SJSA1 (cell line): ENCODE measurements at regions not wholly inside any gene's neighbourhood (a gene's known extent, or its start where the extent isn't known, plus 50 kb on each side); places are given as distances from the start of the nearest gene placed in this dataset.

Source experiments
- DNase-seq, 2 experiments: peaks; one replicate each; pipeline ENCODE4 v3.0.0-alpha.2; 2015 to 2020; ENCODE audit warnings: low spot score in 2 of 2, low read depth in 1 of 2
- H3K27ac ChIP-seq: fragments of 250-450 bp; sonication (Bioruptor Pico); 2 replicates; pipeline ENCODE4 v1.5.1; 2020; ENCODE audit warnings: mild to moderate bottlenecking, moderate library complexity
- H3K27me3 ChIP-seq: fragments of 250-450 bp; sonication (Bioruptor Pico); replicated peaks from 2 replicates; pipeline ENCODE4 v1.5.1; 2020; ENCODE audit warnings: mild to moderate bottlenecking, moderate library complexity
- H3K36me3 ChIP-seq: fragments of 250-450 bp; sonication (Bioruptor Pico); 2 replicates; pipeline ENCODE4 v1.5.1; 2020; ENCODE audit warnings: mild to moderate bottlenecking
- H3K4me1 ChIP-seq: fragments of 250-450 bp; sonication (Bioruptor Pico); replicated peaks from 2 replicates; pipeline ENCODE4 v1.6.1; 2021; ENCODE audit warnings: mild to moderate bottlenecking
- H3K4me3 ChIP-seq: fragments of 250-450 bp; sonication (Bioruptor Pico); 2 replicates; pipeline ENCODE4 v1.5.1; 2020; ENCODE audit warnings: mild to moderate bottlenecking
- H3K9me3 ChIP-seq: fragments of 250-450 bp; sonication (Bioruptor Pico); replicated peaks from 2 replicates; pipeline ENCODE4 v1.5.1; 2020; ENCODE audit warnings: mild to moderate bottlenecking

DNA sequence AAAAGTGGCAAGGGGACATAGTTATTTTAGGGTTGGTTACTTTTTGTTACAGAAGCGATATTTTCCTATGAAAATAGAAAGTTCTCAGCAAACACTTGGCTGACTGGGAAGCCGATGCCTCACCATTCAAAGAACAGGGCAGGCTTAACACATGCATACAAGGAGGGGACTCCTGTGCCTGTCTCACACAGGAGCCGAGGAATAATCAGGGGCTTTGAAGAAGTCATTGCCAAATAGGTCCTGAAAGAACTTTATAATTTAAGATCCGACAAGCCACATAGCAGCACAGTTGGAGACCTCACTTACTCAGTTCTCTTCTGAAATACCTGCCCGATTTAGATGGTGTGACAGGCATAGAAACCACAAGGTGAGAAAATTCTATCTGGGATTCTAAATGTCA, 389.8 kb downstream of the EMP1 start:
- Histone ChIP-seq H3K36me3 (no peaks in the 10 kb centered on the region), H3K27me3 (peaks cover 4% of the 10 kb centered on the region), H3K27ac (no peak overlapping the region), H3K4me3 (no peak overlapping the region), H3K4me1 (no peaks in the 10 kb centered on the region), H3K9me3 (no peaks in the 10 kb centered on the region)
- DNase-seq: no peak

DNA sequence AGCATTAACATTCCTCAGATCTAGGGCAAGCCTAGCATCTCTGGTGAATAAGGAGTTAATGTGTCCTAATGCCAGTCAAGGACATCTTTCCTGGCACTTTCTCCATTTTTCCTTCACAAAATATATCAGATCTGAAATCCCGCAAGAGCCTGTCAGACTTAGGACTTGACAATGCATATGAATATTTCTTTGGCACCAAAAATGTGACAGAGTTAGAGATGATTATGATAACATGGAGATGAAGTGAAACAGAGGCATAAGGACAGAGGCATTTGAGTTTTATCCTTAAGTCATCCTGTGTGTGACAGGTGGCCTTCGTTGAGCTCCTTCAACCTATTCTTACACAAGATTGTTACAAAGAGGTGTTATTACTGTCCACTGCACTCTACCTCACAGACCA, 388.0 kb downstream of the EMP1 start:
- Histone ChIP-seq H3K27ac (no peak overlapping the region), H3K36me3 (no peaks in the 10 kb centered on the region), H3K27me3 (peaks cover 4% of the 10 kb centered on the region), H3K9me3 (no peaks in the 10 kb centered on the region), H3K4me3 (no peak overlapping the region), H3K4me1 (no peaks in the 10 kb centered on the region)
- DNase-seq: no peak

DNA sequence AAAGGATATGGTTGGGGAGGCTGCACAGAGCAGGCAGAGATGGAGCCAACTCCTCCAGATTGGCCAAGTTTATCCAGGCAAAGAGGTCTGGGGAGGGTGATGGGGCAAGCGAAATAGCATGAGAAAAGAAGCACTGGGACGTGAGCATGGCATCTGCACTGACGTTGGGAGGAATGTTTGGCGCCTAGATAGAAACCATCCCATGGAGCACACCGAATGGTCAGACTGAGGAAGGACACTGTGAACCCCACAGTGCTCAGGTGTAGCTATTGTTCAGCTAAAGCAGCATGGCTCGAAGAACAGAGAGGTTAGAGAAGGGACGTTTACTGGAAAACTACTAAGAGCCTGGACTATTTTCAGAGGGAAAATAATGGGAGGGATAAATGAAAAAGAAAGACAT, 387.1 kb downstream of the EMP1 start:
- H3K27me3 ChIP-seq: peaks cover 4% of the 10 kb centered on the region
- no peak for DNase-seq

DNA sequence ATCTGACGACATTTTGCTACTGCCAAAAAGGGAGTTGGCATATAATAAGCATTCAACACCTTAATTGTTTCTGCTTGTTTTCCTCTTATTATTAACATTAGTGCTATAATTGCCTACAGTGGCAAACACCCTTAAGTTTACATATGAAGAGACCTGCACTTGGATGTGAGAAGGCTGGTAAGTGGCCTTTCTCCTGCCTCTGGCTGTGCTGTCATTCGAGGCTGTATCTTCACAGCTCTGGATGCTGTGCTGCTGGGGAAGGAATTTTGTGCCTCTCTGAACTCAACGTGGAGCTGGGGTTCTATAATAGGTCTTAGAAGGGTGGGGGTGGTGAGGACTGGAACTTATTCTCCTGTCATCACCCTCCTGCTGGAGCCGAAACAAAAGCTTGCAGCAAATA, 385.9 kb downstream of the EMP1 start:
- peaks cover 3% of the 10 kb centered on the region for H3K27me3 ChIP-seq
- H3K36me3 ChIP-seq: no peaks in the 10 kb centered on the region
- H3K27ac ChIP-seq: no peak overlapping the region
- no peaks in the 10 kb centered on the region for H3K9me3 ChIP-seq
- DNase-seq: no peak
- no peaks in the 10 kb centered on the region for H3K4me1 ChIP-seq
- H3K4me3 ChIP-seq: no peak overlapping the region

More for the DNA sequence above, 387.1 kb downstream of the EMP1 start:
- Histone ChIP-seq H3K4me3 (no peak overlapping the region), H3K4me1 (no peaks in the 10 kb centered on the region), H3K9me3 (no peaks in the 10 kb centered on the region), H3K27ac (no peak overlapping the region), H3K36me3 (no peaks in the 10 kb centered on the region)

DNA sequence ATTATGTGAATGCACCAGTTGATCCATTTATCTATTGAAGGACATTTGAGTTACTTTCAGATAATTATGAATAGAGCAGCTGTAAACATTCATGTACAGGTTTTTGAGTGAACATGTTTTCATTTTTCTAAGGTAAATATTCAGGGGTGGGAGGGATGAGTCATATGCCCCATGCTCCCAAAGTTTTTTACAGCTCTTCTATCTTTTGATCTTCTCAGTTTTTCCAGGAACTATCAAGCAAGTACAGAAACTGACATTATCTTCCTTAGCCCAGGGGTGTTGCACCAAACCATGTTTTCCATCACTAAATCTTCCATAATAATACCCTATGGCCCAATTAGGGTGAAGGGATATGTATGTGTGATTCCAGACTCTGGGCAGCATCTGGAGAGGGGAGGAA, 384.5 kb downstream of the EMP1 start:
- Histone ChIP-seq H3K4me3 (no peak overlapping the region), H3K9me3 (no peaks in the 10 kb centered on the region), H3K27me3 (peaks cover 3% of the 10 kb centered on the region; the same call in 1 of the 2 replicates), H3K27ac (no peak overlapping the region), H3K36me3 (no peaks in the 10 kb centered on the region), H3K4me1 (no peaks in the 10 kb centered on the region)
- no peak for DNase-seq

DNA sequence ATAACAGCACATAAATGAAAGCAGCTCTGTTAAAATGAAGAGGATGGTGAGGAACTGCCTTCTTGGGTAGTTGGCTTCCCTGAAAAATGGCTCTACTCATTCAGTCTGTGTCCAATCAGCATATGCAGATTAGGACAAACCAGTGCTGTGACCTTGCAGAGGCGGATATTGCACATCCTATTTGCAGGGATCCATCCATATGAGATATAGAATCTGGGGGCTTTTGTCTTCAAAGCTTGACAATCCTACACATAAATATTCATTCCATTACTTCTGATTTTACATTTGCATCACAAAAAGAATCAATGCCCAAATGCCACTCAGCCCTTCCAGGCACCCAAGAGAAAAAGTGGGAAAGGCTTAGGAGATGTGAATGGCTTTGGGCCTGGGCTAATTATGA, 383.7 kb downstream of the EMP1 start:
- Histone ChIP-seq H3K4me1 (no peaks in the 10 kb centered on the region), H3K27ac (no peak overlapping the region), H3K27me3 (peaks cover 3% of the 10 kb centered on the region; the same call in 1 of the 2 replicates), H3K4me3 (no peak overlapping the region), H3K9me3 (no peaks in the 10 kb centered on the region), H3K36me3 (no peaks in the 10 kb centered on the region)
- no peak for DNase-seq

DNA sequence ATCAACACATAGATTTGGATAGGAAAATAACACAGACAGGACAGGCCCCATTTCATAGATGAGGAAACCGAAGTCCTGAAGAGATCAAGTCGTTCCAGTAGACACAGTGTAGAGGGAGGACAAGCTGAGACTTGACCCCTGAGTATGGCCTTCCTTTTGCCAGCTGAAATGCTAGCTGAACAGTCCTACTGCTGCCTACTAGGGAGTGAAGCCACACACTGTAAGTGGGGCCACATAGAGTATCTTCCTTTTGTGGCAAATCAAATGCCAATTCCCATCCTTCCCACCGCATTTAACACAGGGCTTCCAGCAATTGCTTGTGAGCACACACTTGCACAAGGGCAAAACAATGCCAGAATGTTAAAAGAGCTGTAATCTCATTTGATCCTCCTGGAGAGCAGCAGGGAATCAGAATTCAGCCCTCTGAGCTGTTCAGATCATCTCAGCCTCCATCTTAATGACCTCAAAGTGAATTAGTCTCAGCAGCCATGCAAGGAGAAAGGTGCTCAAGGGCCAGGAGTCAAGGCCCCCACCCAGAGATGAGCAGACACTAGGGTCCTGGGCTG, 380.5 kb downstream of the EMP1 start:
- Histone ChIP-seq H3K4me1 (no peaks in the 10 kb centered on the region), H3K9me3 (no peaks in the 10 kb centered on the region), H3K4me3 (no peak overlapping the region), H3K27ac (no peak overlapping the region), H3K27me3 (0 out of 2 replicates have a peak, but pooled peaks cover 3% of the 10 kb centered on the region), H3K36me3 (no peaks in the 10 kb centered on the region)
- DNase-seq: no peak

DNA sequence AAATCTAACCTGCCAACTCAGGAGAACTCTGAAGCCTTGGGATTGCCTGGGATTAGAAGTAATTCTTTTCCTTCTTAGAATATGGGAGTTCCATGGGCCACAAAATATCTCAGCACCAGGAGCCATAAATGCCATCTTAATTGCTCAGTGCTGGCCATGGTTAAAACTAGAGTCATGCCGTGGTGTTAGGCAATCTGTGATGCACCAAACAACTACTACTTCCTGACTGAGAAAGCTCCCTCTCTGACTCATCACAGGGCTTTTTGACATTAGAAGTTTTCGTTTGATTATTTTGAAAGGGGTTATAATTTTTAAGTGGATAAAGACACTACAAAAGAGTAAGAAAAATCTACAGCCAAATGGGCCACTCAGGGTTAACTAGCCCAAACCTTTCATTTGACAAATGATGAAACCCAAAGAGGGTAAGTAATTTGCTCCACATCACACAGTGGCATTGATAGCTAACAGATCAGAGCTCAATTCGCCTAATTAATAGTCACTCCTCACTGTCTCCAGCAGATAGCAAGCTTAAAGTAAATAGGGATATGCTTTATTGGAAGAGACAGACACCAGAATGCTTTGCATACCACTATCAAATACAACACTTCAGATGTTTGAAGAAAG, 377.3 kb downstream of the EMP1 start:
- DNase-seq: no peak
- H3K27ac ChIP-seq: no peak overlapping the region

DNA sequence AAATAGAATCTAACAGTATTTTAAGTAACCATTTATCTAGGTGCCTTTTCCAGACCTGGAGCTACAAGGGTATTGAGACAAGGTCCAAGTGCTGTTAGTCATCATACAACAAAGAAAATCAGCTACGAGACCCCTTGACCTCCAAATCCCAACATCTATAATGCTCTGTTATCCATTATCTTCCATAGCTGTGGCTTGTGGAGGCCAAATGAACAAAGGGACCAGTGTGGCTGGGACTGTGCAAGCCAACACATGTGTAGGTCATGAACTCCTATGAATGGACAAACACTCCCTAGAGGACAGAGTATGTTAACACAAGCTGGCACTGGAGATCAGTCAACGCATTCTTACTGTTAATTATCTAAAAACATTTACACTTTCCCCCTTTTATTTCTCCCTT, 374.5 kb downstream of the EMP1 start:
- Histone ChIP-seq H3K4me1 (no peaks in the 10 kb centered on the region), H3K9me3 (no peaks in the 10 kb centered on the region), H3K27me3 (no peaks in the 10 kb centered on the region), H3K4me3 (no peak overlapping the region), H3K27ac (no peak overlapping the region), H3K36me3 (no peaks in the 10 kb centered on the region)
- DNase-seq: no peak

More for the DNA sequence above, 377.3 kb downstream of the EMP1 start:
- H3K27me3 ChIP-seq: 0 out of 2 replicates have a peak, but pooled peaks cover 3% of the 10 kb centered on the region
- no peaks in the 10 kb centered on the region for H3K9me3 ChIP-seq
- H3K4me1 ChIP-seq: no peaks in the 10 kb centered on the region
- H3K4me3 ChIP-seq: no peak overlapping the region
- no peaks in the 10 kb centered on the region for H3K36me3 ChIP-seq

DNA sequence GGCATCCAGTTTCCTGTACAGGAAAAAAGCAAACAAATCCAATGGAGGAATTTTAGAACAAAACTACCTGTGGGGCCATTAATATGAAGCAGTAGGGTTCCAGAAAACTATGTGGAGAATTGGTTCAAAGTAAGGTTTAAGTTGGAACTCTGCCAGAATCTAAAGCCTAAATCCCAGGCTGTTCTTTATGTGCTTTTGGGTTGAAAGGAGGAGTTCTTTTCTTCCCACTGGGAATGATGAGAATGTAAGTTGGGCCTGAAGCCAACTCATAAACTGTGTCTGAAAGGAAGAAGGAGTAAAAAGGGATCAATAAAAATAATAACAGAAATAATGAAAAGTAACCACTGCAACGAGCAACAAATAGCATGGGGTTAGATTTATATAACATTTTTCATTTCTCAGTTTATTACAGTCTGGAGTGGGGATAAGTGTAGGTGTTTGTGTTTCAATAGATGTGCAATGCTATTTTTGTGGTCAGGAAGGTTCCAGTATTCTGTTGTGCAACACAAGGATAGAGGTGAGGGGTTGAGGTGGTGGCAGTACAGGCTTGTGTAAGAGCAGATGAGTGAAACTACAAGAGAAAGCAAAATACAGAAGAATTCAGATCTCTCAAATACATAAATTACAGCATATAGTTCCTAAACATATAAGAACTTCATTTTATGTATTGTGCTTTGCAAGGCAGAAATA, 373.6 kb downstream of the EMP1 start:
- no peaks in the 10 kb centered on the region for H3K9me3 ChIP-seq
- DNase-seq: no peak

DNA sequence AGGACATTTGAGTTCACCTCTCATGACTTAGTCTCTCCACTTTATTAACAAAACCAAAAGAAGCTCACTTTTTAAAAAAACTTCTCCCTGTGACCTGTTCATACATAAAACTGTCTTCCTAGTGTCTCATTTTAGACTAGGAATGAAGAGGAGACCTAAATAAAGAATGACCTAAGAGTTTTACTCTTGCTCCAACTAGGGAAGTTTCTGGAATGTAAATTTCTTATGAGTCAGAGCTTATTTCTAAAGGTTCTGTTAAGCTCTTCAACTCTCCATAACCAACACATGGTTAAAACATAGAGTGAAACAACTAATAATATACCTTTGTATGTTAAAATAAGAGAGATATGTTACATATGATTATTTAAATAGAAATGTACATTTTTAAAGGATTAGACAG, 369.8 kb downstream of the EMP1 start:
- H3K9me3 ChIP-seq: no peaks in the 10 kb centered on the region
- H3K4me1 ChIP-seq: no peaks in the 10 kb centered on the region
- H3K36me3 ChIP-seq: no peaks in the 10 kb centered on the region
- DNase-seq: no peak
- H3K4me3 ChIP-seq: no peak overlapping the region
- no peaks in the 10 kb centered on the region for H3K27me3 ChIP-seq
- H3K27ac ChIP-seq: no peak overlapping the region

More for the DNA sequence above, 373.6 kb downstream of the EMP1 start:
- Histone ChIP-seq H3K27me3 (no peaks in the 10 kb centered on the region), H3K4me1 (no peaks in the 10 kb centered on the region), H3K36me3 (no peaks in the 10 kb centered on the region), H3K4me3 (no peak overlapping the region), H3K27ac (no peak overlapping the region)

DNA sequence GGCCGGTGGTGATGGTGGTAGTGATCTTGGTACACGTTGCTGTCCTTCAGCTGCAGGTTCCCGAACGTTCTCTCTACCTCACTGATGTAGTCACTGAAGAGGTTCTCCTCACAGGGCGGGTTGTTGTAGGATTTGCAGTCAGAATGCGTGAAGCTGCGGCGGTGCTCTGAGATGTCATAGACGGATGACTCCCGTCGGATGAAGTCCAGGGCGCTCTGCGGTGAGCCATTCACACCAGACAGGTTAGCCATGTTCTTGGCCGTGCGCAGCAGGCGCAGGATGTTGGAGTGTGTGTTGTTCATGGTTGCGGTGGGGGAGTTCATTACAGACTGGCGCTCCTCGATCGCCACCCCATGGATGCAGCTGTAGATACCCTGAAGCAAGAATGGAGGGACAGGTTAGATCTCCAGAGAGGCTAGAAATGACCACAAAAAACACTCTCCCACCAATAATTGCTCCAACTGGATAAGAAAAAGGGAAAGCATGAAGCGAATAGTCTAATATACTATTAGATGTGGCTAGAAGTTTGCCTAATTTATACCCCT, 367.8 kb downstream of the EMP1 start:
- H3K9me3 ChIP-seq: no peaks in the 10 kb centered on the region
- no peaks in the 10 kb centered on the region for H3K4me1 ChIP-seq
- no peak for DNase-seq
- no peaks in the 10 kb centered on the region for H3K27me3 ChIP-seq
- H3K36me3 ChIP-seq: no peaks in the 10 kb centered on the region
- no peak overlapping the region for H3K4me3 ChIP-seq
- H3K27ac ChIP-seq: no peak overlapping the region

DNA sequence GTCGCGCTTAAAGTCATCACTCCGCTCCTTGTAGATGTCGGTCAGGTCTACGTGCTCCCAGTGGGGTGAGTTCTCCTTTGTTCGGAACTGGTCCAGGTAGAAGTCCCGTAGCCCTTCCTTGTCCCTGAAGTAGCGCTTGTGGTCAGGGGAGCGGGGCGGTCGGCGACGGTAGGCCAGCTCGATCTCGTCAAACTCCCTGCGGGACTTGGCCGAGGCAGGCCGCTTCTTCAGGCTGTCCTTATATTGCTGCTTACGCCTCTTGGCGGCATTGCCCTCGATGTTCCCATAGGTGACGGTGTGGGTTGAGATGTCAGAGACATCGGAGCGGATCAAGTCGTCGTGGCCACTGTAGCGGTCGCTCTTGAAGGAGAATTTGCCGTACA, 367.2 kb downstream of the EMP1 start:
- Histone ChIP-seq H3K4me1 (no peaks in the 10 kb centered on the region), H3K4me3 (no peak overlapping the region), H3K9me3 (no peaks in the 10 kb centered on the region), H3K27ac (no peak overlapping the region), H3K27me3 (no peaks in the 10 kb centered on the region), H3K36me3 (no peaks in the 10 kb centered on the region)
- no peak for DNase-seq
